ENCODE measurements at regions not wholly inside any gene's neighbourhood (a gene's known extent, or its start where the extent isn't known, plus 50 kb on each side); places are given as distances from the start of the nearest gene placed in this dataset.

DNA sequence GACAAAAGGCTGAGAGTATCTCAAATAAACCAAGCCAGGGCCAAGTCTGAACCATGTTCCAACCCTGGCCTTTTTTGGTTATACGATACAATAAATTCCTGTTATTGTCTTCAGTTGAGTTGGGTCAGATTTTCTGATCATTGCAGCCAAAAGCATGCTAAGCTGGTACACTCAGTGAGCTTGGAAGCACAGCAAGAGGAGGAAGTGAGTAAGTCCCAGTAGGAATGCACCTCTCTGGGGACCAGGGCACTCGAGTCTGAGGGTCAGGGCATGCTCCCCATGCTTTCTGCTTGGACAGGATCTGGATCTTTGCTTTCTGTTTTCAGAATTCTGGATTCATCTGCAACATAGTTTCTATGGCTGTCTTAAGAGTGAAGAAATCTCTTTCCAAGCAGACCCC lies 73.1 kb downstream of the TMPRSS5 start:
- no peak overlapping the region for H3K4me2 ChIP-seq (ENCODE audit: insufficient read depth, low read length)
- no peaks in the 10 kb centered on the region for H3K27me3 ChIP-seq (ENCODE audit: control insufficient read depth in 2 of 2, insufficient read depth in 2 of 2, low read length in 2 of 2)
- no peaks in the 10 kb centered on the region for H3K9me3 ChIP-seq (replicated peaks; ENCODE audit: control insufficient read depth, insufficient read depth, low read length)
- H3K4me3 ChIP-seq (replicated peaks in 1 of 3; ENCODE audit: insufficient read depth in 1 of 3, low read depth in 1 of 3, low read length in 3 of 3): no peak overlapping the region
- dilution Hi-C loops (cut with MboI; ENCODE audit: extremely low pct_ligation_motif_present, low sequenced_read_pairs) (no loop called here), intact Hi-C loops (cut with micrococcal nuclease) (no loop called here)
- H4K20me1 ChIP-seq (replicated peaks; ENCODE audit: control insufficient read depth, extremely low read depth, insufficient read depth, low read length): no peaks in the 10 kb centered on the region
- no peak for FAIRE-seq
- TF ChIP-seq, protein P1, sequence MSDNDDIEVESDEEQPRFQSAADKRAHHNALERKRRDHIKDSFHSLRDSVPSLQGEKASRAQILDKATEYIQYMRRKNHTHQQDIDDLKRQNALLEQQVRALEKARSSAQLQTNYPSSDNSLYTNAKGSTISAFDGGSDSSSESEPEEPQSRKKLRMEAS (IDR thresholded peaks at IDR 0.05; ENCODE audit: insufficient read depth, insufficient read length): no peak
- no peak for TF ChIP-seq GATA2 (IDR thresholded peaks at IDR 0.05; ENCODE audit: insufficient read depth, insufficient read length, low read depth, low read length)
- TF ChIP-seq, protein P2, sequence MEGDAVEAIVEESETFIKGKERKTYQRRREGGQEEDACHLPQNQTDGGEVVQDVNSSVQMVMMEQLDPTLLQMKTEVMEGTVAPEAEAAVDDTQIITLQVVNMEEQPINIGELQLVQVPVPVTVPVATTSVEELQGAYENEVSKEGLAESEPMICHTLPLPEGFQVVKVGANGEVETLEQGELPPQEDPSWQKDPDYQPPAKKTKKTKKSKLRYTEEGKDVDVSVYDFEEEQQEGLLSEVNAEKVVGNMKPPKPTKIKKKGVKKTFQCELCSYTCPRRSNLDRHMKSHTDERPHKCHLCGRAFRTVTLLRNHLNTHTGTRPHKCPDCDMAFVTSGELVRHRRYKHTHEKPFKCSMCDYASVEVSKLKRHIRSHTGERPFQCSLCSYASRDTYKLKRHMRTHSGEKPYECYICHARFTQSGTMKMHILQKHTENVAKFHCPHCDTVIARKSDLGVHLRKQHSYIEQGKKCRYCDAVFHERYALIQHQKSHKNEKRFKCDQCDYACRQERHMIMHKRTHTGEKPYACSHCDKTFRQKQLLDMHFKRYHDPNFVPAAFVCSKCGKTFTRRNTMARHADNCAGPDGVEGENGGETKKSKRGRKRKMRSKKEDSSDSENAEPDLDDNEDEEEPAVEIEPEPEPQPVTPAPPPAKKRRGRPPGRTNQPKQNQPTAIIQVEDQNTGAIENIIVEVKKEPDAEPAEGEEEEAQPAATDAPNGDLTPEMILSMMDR (IDR thresholded peaks at IDR 0.05; ENCODE audit: extremely low read depth in 1 of 2, insufficient read depth in 1 of 2, low read depth in 1 of 2, low read length in 2 of 2): no peak
- no peak for TF ChIP-seq EZH2 (IDR thresholded peaks at IDR 0.05; ENCODE audit: borderline replicate concordance, low read depth, low read length, severe bottlenecking)
- no peak for TF ChIP-seq MYC (IDR thresholded peaks at IDR 0.05; ENCODE audit: low read depth, low read length)
- no peak for TF ChIP-seq POLR2AphosphoS5 (IDR thresholded peaks at IDR 0.05; ENCODE audit: insufficient read depth, low read depth, low read length)
- no peak overlapping the region for H2AFZ ChIP-seq (ENCODE audit: low read depth, low read length)
- ChIA-PET CTCF (no interaction called here), POLR2A (no interaction called here)
- H3K79me2 ChIP-seq (ENCODE audit: control insufficient read depth, insufficient read depth, low read length): no peaks in the 10 kb centered on the region
- BruUV-seq (replicated peaks): no TSS peak
- H3K4me1 ChIP-seq (ENCODE audit: control insufficient read depth, extremely low read depth, insufficient read depth, low read length): no peaks in the 10 kb centered on the region
- H3K9ac ChIP-seq (replicated peaks; ENCODE audit: extremely low read depth, insufficient read depth, low read length): no peak overlapping the region
- H3K9me1 ChIP-seq (replicated peaks; ENCODE audit: control insufficient read depth, extremely low read depth, insufficient read depth, low read length): no peaks in the 10 kb centered on the region
- DNase-seq (ENCODE audit: low read depth, low spot score): no peak
- H3K36me3 ChIP-seq (ENCODE audit: control insufficient read depth in 2 of 2, extremely low read depth in 1 of 2, insufficient read depth in 2 of 2, low read length in 2 of 2): no peaks in the 10 kb centered on the region
- no peak overlapping the region for H3K27ac ChIP-seq (ENCODE audit: insufficient read depth, low read depth, low read length)

DNA sequence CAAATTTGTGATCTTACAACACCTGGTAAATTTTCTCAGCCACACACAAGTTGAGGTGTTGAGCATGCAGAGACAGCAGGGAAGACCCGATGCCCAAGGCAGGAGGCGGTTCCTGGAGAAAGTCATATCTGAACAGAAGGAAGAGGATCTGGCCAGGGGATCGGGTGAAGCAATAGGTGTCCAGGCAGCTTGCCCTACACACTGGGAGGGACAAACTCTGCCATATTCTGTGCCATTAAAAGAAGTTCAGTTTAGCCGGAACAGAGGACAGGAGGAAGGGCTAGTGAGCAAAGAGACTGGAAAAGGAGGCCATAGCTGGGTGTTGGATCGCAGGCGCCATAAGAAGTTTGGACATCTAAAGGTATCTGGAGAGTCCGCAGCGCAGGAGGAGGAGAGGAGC lies 76.5 kb downstream of the TMPRSS5 start:
- intact Hi-C loops (cut with micrococcal nuclease) (no loop called here), dilution Hi-C loops (cut with MboI; ENCODE audit: extremely low pct_ligation_motif_present, low sequenced_read_pairs) (no loop called here)
- DNase-seq (ENCODE audit: low read depth, low spot score): no peak
- ChIA-PET POLR2A (no interaction called here), CTCF (no interaction called here)
- H3K9me1 ChIP-seq (replicated peaks; ENCODE audit: control insufficient read depth, extremely low read depth, insufficient read depth, low read length): no peaks in the 10 kb centered on the region
- no peak overlapping the region for H3K9ac ChIP-seq (replicated peaks; ENCODE audit: extremely low read depth, insufficient read depth, low read length)
- no peaks in the 10 kb centered on the region for H4K20me1 ChIP-seq (replicated peaks; ENCODE audit: control insufficient read depth, extremely low read depth, insufficient read depth, low read length)
- no peaks in the 10 kb centered on the region for H3K9me3 ChIP-seq (replicated peaks; ENCODE audit: control insufficient read depth, insufficient read depth, low read length)
- no peak overlapping the region for H3K4me3 ChIP-seq (replicated peaks in 1 of 3; ENCODE audit: insufficient read depth in 1 of 3, low read depth in 1 of 3, low read length in 3 of 3)
- H3K4me1 ChIP-seq (ENCODE audit: control insufficient read depth, extremely low read depth, insufficient read depth, low read length): no peaks in the 10 kb centered on the region
- H3K27ac ChIP-seq (ENCODE audit: insufficient read depth, low read depth, low read length): no peak overlapping the region
- BruUV-seq (replicated peaks): no TSS peak
- FAIRE-seq: no peak
- no peaks in the 10 kb centered on the region for H3K36me3 ChIP-seq (ENCODE audit: control insufficient read depth in 2 of 2, extremely low read depth in 1 of 2, insufficient read depth in 2 of 2, low read length in 2 of 2)
- no peak for TF ChIP-seq GATA2 (IDR thresholded peaks at IDR 0.05; ENCODE audit: insufficient read depth, insufficient read length, low read depth, low read length)
- no peak for TF ChIP-seq POLR2AphosphoS5 (IDR thresholded peaks at IDR 0.05; ENCODE audit: insufficient read depth, low read depth, low read length)
- TF ChIP-seq, protein P2 (IDR thresholded peaks at IDR 0.05; ENCODE audit: extremely low read depth in 1 of 2, insufficient read depth in 1 of 2, low read depth in 1 of 2, low read length in 2 of 2): no peak
- no peak for TF ChIP-seq POLR2A (IDR thresholded peaks at IDR 0.05; ENCODE audit: low read depth, low read length)
- TF ChIP-seq, protein P1 (IDR thresholded peaks at IDR 0.05; ENCODE audit: insufficient read depth, insufficient read length): no peak
- TF ChIP-seq JUN (IDR thresholded peaks at IDR 0.05; ENCODE audit: borderline replicate concordance, insufficient read depth, insufficient read length, low read depth): no peak
- no peak for TF ChIP-seq EZH2 (IDR thresholded peaks at IDR 0.05; ENCODE audit: borderline replicate concordance, low read depth, low read length, severe bottlenecking)
- TF ChIP-seq MYC (IDR thresholded peaks at IDR 0.05; ENCODE audit: low read depth, low read length): no peak
- no peak for TF ChIP-seq FOS (IDR thresholded peaks at IDR 0.05; ENCODE audit: borderline replicate concordance, insufficient read depth, low read length)
- no peaks in the 10 kb centered on the region for H3K27me3 ChIP-seq (ENCODE audit: control insufficient read depth in 2 of 2, insufficient read depth in 2 of 2, low read length in 2 of 2)
- no peaks in the 10 kb centered on the region for H3K79me2 ChIP-seq (ENCODE audit: control insufficient read depth, insufficient read depth, low read length)
- no peak overlapping the region for H3K4me2 ChIP-seq (ENCODE audit: insufficient read depth, low read length)
- no peak overlapping the region for H2AFZ ChIP-seq (ENCODE audit: low read depth, low read length)

Data from endothelial cell of umbilical vein (primary cell).